HepG2 (cell line): ENCODE measurements at regions not wholly inside any gene's neighbourhood (a gene's known extent, or its start where the extent isn't known, plus 50 kb on each side); places are given as distances from the start of the nearest gene placed in this dataset.

Experiments used
- ATAC-seq: fragments of 200-7000 bp; cut with Tn5 transposase; 3 replicates; pipeline ENCODE4 v1.9.1; 2020; ENCODE audit warnings: mild to moderate bottlenecking, moderate library complexity
- BruUV-seq: library from RNA; stranded (reverse); fragments of 400-500 nt; replicated peaks from 2 replicates; lab custom pipeline; 2021; lab: Mats Ljungman, UMichigan
- CTCF ChIA-PET: fragments of 300-600 bp; formaldehyde crosslinking; extraction: SDS; loops from one replicate; lab custom pipeline; 2021; ENCODE audit warnings: low total read pairs, inconsistent platforms, low intra/inter-chr PET ratio; lab: Yijun Ruan, JAX
- POLR2A ChIA-PET: fragments of 350-600 bp; sonication (Branson Sonifier 250); formaldehyde crosslinking; loops from one replicate; lab custom pipeline; 2020; ENCODE audit warnings: antibody characterized with exemption, inconsistent platforms; lab: Yijun Ruan, JAX
- DNase-seq: peaks from one replicate; pipeline ENCODE4 v3.0.0-alpha.2; 2015; ENCODE audit warnings: low spot score
- FAIRE-seq: peaks from 3 replicates; lab custom pipeline; 2011; peaks lifted over from hg19 to GRCh38; lab: Jason Lieb, UNC
- H2AFZ ChIP-seq: one replicate; pipeline ENCODE4 v1.6.1; 2011; ENCODE audit warnings: low read length, inconsistent platforms
- H3K27ac ChIP-seq: fragments of 300-600 bp; 3 replicates; pipeline ENCODE4 v1.8.0; 2011; ENCODE audit warnings: mixed run types, mild to moderate bottlenecking, mixed read lengths, low read length, inconsistent platforms; ENCODE audit not compliant: insufficient read depth; ENCODE audit errors: extremely low read length
- H3K27me3 ChIP-seq, 2 experiments: fragments of 200-600 bp in 1 of 2; 2 replicates in 1 of 2; 3 replicates in 1 of 2; pipeline versions ENCODE4 v1.6.0 to v1.8.0; 2011; ENCODE audit warnings: low read length in 2 of 2, mild to moderate bottlenecking in 2 of 2, moderate library complexity in 2 of 2, inconsistent platforms in 1 of 2; ENCODE audit not compliant: insufficient read depth in 2 of 2, control insufficient read depth in 1 of 2
- H3K36me3 ChIP-seq, 2 experiments: fragments of 200-600 bp in 1 of 2; replicated peaks in 1 of 2; 2 replicates in 1 of 2; 3 replicates in 1 of 2; pipeline versions ENCODE4 v1.5.1 to v1.8.0; 2011; ENCODE audit warnings: low read length in 2 of 2, inconsistent platforms in 1 of 2; ENCODE audit not compliant: insufficient read depth in 2 of 2, control insufficient read depth in 1 of 2
- H3K4me1 ChIP-seq: 2 replicates; pipeline ENCODE4 v1.5.1; 2012; ENCODE audit warnings: low read length, inconsistent platforms; ENCODE audit not compliant: insufficient read depth
- H3K4me2 ChIP-seq: 2 replicates; pipeline ENCODE4 v1.6.0; 2011; ENCODE audit warnings: low read depth, low read length, inconsistent platforms
- H3K4me3 ChIP-seq, 3 experiments: fragments of 200-600 bp in 1 of 3; sonication (generic), shearing (Covaris generic) in 1 of 3; replicated peaks in 1 of 3; 2 replicates each; pipeline ENCODE4 v1.5.1; 2011 to 2016; ENCODE audit warnings: low read length in 3 of 3, inconsistent platforms in 2 of 3, low read depth in 2 of 3, mild to moderate bottlenecking in 2 of 3, control low read depth in 1 of 3, mixed read lengths in 1 of 3; ENCODE audit not compliant: insufficient read depth in 1 of 3
- H3K79me2 ChIP-seq: one replicate; pipeline ENCODE4 v1.6.1; 2011; ENCODE audit warnings: low read length, inconsistent platforms; ENCODE audit not compliant: insufficient read depth
- H3K9ac ChIP-seq: 2 replicates; pipeline ENCODE4 v1.6.0; 2011; ENCODE audit warnings: mild to moderate bottlenecking, low read depth, low read length, inconsistent platforms; ENCODE audit not compliant: insufficient read depth
- H3K9me3 ChIP-seq: 2 replicates; pipeline ENCODE4 v1.5.1; 2012; ENCODE audit warnings: mild to moderate bottlenecking, low read length
- H4K20me1 ChIP-seq: 2 replicates; pipeline ENCODE4 v1.6.0; 2011; ENCODE audit warnings: inconsistent platforms, mild to moderate bottlenecking, low read length, moderate library complexity; ENCODE audit not compliant: insufficient read depth
- CHD4 ChIP-seq: fragments of 200-600 bp; sonication (generic); IDR thresholded peaks from 2 replicates; pipeline ENCODE4 v1.7.0; 2017; ENCODE audit warnings: mild to moderate bottlenecking, low read length, borderline replicate concordance
- FOSL2 ChIP-seq: sonication (generic); formaldehyde crosslinking; IDR thresholded peaks from 2 replicates; pipeline ENCODE4 v1.4.0; 2020; ENCODE audit warnings: missing genetic modification reagents
- NFKB2 ChIP-seq: sonication (generic); formaldehyde crosslinking; IDR thresholded peaks from 2 replicates; pipeline ENCODE4 v1.4.0; 2020; ENCODE audit warnings: missing genetic modification reagents, borderline replicate concordance
- NR1H2 ChIP-seq: sonication (generic); formaldehyde crosslinking; IDR thresholded peaks from 2 replicates; pipeline ENCODE4 v1.8.1; 2022; ENCODE audit warnings: low read depth, missing genetic modification reagents, borderline replicate concordance
- RFXAP ChIP-seq: sonication (generic); formaldehyde crosslinking; IDR thresholded peaks from 2 replicates; pipeline ENCODE4 v1.4.0; 2020; ENCODE audit warnings: missing genetic modification reagents, borderline replicate concordance
- SMAD1 ChIP-seq: sonication (generic); formaldehyde crosslinking; IDR thresholded peaks from 2 replicates; pipeline ENCODE4 v1.4.0; 2020; ENCODE audit warnings: missing genetic modification reagents, low read depth, mild to moderate bottlenecking, borderline replicate concordance
- SUZ12 ChIP-seq: fragments of 150-350 bp; IDR thresholded peaks from 2 replicates; pipeline ENCODE4 v1.6.1; 2014; ENCODE audit warnings: low read depth, low read length
- XBP1 ChIP-seq: sonication (generic); formaldehyde crosslinking; IDR thresholded peaks from 2 replicates; pipeline ENCODE4 v1.5.0; 2020; ENCODE audit warnings: missing genetic modification reagents
- ZFP90 ChIP-seq: sonication (generic); formaldehyde crosslinking; IDR thresholded peaks from 2 replicates; pipeline ENCODE4 v1.8.0; 2022; ENCODE audit warnings: missing genetic modification reagents, mild to moderate bottlenecking, inconsistent platforms, borderline replicate concordance
- ZKSCAN5 ChIP-seq: sonication (generic); formaldehyde crosslinking; IDR thresholded peaks from 2 replicates; pipeline ENCODE4 v1.5.1; 2020; ENCODE audit warnings: mild to moderate bottlenecking, missing genetic modification reagents
- ZNF331 ChIP-seq: sonication (generic); formaldehyde crosslinking; IDR thresholded peaks from 2 replicates; pipeline ENCODE4 v1.4.0; 2020; ENCODE audit warnings: missing genetic modification reagents
- ZNF7 ChIP-seq: IDR thresholded peaks from 2 replicates; pipeline ENCODE4 v1.6.1; 2016; ENCODE audit warnings: missing biosample characterization, missing genetic modification reagents
- WGBS: methylation state at CpG from one replicate; pipeline ENCODE4 v1.1.6; 2017; ENCODE audit warnings: low lambda C conversion rate; 5-methylcytosine and 5-hydroxymethylcytosine counted together
- in situ Hi-C: cut with HindIII; loops from 2 replicates; pipeline ENCODE4 v1.10.0; 2017; ENCODE audit warnings: low pct_unique_long_range_greater_than_20kb; ENCODE audit not compliant: extremely low pct_ligation_motif_present
- intact Hi-C: fragments of 100-400 bp; cut with micrococcal nuclease; formaldehyde crosslinking; loops from one replicate; pipeline ENCODE4 v1.10.0; 2022; ENCODE audit not compliant: unreplicated experiment
- TF ChIP-seq, protein P1 (sequence below): sonication (generic); formaldehyde crosslinking; conservative IDR thresholded peaks from 2 replicates; pipeline ENCODE4 v1.4.0; 2020; ENCODE audit warnings: missing genetic modification reagents
- TF ChIP-seq, protein P2 (sequence below): sonication (generic); formaldehyde crosslinking; IDR thresholded peaks from 2 replicates; pipeline ENCODE4 v1.5.1; 2020; ENCODE audit warnings: mild to moderate bottlenecking, missing genetic modification reagents, moderate library complexity

DNA sequence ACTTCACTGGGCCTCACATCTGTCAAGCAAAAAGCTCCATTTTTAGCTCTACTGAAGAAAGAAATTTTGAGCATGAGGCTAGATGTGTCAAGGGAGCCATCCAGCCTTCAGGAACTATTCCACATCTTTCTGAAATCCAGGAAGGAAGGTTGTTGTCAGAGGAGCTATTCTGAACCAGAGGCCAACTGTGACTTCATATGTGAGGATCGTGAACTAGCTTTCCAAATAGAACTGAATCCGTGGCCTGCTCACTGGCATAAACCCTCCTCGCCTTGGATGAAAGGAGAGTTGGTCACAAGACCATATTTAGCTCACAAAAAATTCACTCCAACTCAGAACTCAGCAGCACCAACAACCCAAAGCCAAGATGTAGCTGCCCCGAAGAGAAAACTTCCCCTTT, 195.8 kb downstream of the FOXO1 start:
- in situ Hi-C loops: no loop called here
- Histone ChIP-seq H3K4me3 (no peak overlapping the region), H2AFZ (no peak overlapping the region), H3K9ac (no peak overlapping the region), H3K79me2 (no peaks in the 10 kb centered on the region), H4K20me1 (no peaks in the 10 kb centered on the region), H3K4me1 (peaks cover 44% of the 10 kb centered on the region), H3K9me3 (no peaks in the 10 kb centered on the region), H3K27me3 (no peaks in the 10 kb centered on the region), H3K36me3 (no peaks in the 10 kb centered on the region), H3K4me2 (no peak overlapping the region), H3K27ac (no peak overlapping the region)
- CTCF ChIA-PET: no interaction called here
- FAIRE-seq (no peak), ATAC-seq (no peak), DNase-seq (no peak)
- POLR2A ChIA-PET: no interaction called here
- no TSS peak for BruUV-seq
- TF ChIP-seq, protein P1, sequence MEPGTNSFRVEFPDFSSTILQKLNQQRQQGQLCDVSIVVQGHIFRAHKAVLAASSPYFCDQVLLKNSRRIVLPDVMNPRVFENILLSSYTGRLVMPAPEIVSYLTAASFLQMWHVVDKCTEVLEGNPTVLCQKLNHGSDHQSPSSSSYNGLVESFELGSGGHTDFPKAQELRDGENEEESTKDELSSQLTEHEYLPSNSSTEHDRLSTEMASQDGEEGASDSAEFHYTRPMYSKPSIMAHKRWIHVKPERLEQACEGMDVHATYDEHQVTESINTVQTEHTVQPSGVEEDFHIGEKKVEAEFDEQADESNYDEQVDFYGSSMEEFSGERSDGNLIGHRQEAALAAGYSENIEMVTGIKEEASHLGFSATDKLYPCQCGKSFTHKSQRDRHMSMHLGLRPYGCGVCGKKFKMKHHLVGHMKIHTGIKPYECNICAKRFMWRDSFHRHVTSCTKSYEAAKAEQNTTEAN (CRISPR knock-in tag): no peak
- TF ChIP-seq XBP1 (CRISPR knock-in tag) (no peak), SUZ12 (no peak)
- WGBS: 100% methylated on average over 3 of the region's 4 CpGs
- intact Hi-C loops: no loop called here

DNA sequence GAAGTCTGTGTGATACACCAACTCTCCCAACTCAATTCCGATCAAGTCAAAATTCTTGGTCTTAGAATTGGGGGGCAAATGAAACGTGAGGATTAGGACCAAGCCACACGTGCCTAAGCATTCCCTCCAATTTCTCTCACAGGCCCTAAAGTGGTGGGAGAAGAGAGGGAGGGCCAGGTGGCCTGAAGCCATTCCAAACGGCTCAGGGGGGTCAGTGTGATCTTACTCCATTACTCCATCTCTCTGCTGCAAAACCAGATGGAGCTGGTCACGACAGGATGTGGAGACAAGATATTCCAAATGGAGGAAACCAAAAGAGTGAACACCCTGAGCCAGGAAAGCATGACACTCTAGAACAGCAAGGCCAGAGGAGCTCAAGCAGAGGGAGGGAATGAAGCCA, 195.4 kb downstream of the FOXO1 start:
- no peaks in the 10 kb centered on the region for H3K9me3 ChIP-seq
- no peaks in the 10 kb centered on the region for H4K20me1 ChIP-seq
- FAIRE-seq: no peak
- ChIA-PET POLR2A (no interaction called here), CTCF (no interaction called here)
- H3K36me3 ChIP-seq: no peaks in the 10 kb centered on the region
- no peak for ATAC-seq
- in situ Hi-C loops (no loop called here), intact Hi-C loops (no loop called here)
- no TSS peak for BruUV-seq
- peaks cover 48% of the 10 kb centered on the region for H3K4me1 ChIP-seq
- H3K27ac ChIP-seq: no peak overlapping the region
- H3K9ac ChIP-seq: no peak overlapping the region
- no peak overlapping the region for H3K4me3 ChIP-seq
- H3K79me2 ChIP-seq: no peaks in the 10 kb centered on the region
- H3K27me3 ChIP-seq: no peaks in the 10 kb centered on the region
- TF ChIP-seq, protein P2, sequence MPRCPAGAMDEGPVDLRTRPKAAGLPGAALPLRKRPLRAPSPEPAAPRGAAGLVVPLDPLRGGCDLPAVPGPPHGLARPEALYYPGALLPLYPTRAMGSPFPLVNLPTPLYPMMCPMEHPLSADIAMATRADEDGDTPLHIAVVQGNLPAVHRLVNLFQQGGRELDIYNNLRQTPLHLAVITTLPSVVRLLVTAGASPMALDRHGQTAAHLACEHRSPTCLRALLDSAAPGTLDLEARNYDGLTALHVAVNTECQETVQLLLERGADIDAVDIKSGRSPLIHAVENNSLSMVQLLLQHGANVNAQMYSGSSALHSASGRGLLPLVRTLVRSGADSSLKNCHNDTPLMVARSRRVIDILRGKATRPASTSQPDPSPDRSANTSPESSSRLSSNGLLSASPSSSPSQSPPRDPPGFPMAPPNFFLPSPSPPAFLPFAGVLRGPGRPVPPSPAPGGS (CRISPR knock-in tag): no peak
- TF ChIP-seq ZNF7 (CRISPR knock-in tag): no peak
- TF ChIP-seq NR1H2 (CRISPR knock-in tag): no peak
- no peak for TF ChIP-seq ZNF331 (CRISPR knock-in tag)
- TF ChIP-seq ZFP90 (CRISPR knock-in tag): no peak
- no peak for TF ChIP-seq FOSL2 (CRISPR knock-in tag)
- TF ChIP-seq ZKSCAN5: no peak
- no peak for TF ChIP-seq NFKB2
- TF ChIP-seq CHD4: no peak
- TF ChIP-seq SMAD1 (CRISPR knock-in tag): no peak
- no peak for TF ChIP-seq RFXAP (CRISPR knock-in tag)
- 88% methylated on average over 5 of the region's 5 CpGs for WGBS
- no peak overlapping the region for H2AFZ ChIP-seq
- DNase-seq: no peak
- no peak overlapping the region for H3K4me2 ChIP-seq
